Coronary artery (tissue), 2 donors: ENCODE measurements at regions not wholly inside any gene's neighbourhood (a gene's known extent, or its start where the extent isn't known, plus 50 kb on each side); places are given as distances from the start of the nearest gene placed in this dataset.
"Not testable (repeated sequence)": the region's sequence is repeated elsewhere in the genome, so short reads cannot be mapped to it uniquely, and the experiment has no call there.

ENCODE experiments used
- DNase-seq: peaks from one replicate; pipeline ENCODE4 v3.0.0-alpha.2; 2017; ENCODE audit warnings: low spot score
- H3K27ac ChIP-seq, 2 donors: fragments of 200-600 bp; sonication (generic); one replicate each; pipeline ENCODE4 v1.5.1; 2016 to 2019
- H3K4me3 ChIP-seq: fragments of 200-600 bp; sonication (generic); 2 replicates; pipeline ENCODE4 v1.5.1; 2016; ENCODE audit warnings: mild to moderate bottlenecking, moderate library complexity
- TF ChIP-seq, protein P1 (sequence below): fragments of 200-600 bp; sonication (generic); IDR thresholded peaks from one replicate; pipeline ENCODE4 v1.5.1; 2019; ENCODE audit warnings: antibody characterized with exemption

DNA sequence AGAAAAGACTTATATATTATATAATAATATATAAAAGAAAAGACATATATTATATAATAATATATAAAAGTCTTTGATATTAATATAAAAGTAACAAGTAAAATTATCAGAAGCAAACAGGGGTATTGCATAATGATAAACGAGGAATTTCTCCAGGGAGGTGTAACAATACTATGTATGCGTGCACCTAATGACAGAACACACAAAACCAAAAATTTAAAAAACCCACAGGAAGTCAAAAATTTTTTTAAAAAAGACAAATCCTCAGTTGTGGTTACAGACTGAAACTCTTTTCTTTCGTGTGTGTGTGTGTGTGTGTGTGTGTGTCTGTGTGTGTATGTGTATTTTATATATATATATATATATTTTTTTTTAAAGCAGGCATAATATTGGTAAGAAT, 279.2 kb upstream of the DPP6 start:
- Histone ChIP-seq H3K4me3 (no peak overlapping the region), H3K27ac (no peak overlapping the region)
- DNase-seq = no peak
- TF ChIP-seq, protein P1, sequence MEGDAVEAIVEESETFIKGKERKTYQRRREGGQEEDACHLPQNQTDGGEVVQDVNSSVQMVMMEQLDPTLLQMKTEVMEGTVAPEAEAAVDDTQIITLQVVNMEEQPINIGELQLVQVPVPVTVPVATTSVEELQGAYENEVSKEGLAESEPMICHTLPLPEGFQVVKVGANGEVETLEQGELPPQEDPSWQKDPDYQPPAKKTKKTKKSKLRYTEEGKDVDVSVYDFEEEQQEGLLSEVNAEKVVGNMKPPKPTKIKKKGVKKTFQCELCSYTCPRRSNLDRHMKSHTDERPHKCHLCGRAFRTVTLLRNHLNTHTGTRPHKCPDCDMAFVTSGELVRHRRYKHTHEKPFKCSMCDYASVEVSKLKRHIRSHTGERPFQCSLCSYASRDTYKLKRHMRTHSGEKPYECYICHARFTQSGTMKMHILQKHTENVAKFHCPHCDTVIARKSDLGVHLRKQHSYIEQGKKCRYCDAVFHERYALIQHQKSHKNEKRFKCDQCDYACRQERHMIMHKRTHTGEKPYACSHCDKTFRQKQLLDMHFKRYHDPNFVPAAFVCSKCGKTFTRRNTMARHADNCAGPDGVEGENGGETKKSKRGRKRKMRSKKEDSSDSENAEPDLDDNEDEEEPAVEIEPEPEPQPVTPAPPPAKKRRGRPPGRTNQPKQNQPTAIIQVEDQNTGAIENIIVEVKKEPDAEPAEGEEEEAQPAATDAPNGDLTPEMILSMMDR = no peak

DNA sequence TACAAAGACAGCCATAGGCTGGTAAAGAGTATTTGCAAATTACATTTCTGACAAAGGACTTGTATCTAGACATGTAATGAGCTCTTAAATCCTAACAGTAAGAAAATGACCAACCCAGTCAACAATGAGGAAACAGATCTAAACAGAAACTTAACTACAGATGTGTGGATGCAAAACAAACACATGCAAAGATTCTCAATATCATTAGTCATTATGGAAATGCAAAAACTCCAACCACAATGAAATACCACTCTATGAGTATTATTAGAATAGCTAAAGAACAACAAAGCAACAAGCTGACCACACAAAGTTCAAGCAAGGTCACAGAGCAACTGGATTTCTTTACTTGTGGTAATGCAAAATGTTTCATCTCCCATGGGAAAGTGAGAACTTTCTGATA, 275.3 kb upstream of the DPP6 start:
- not testable (repeated sequence) for H3K4me3 ChIP-seq, H3K27ac ChIP-seq, DNase-seq

DNA sequence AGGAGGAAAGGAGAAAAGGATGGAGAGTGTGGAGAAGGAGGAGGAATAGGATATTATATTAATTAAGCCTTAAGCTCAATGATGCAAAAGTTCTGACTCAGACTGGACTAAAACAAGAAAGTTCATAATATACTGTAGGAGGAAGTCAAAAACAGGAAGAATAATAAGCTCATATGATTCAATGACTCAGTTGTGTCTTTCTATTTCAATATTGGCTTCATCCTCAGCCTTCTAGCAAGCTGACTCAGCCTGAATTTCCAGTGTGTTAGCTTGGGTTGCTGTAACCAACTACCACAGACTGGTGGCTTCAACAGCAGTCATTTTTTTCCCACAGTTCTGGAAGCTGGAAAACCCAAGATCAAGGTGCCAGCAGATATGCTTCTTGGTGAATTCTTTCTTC, 254.8 kb upstream of the DPP6 start:
- DNase-seq, H3K4me3 ChIP-seq, H3K27ac ChIP-seq: not testable (repeated sequence)

DNA sequence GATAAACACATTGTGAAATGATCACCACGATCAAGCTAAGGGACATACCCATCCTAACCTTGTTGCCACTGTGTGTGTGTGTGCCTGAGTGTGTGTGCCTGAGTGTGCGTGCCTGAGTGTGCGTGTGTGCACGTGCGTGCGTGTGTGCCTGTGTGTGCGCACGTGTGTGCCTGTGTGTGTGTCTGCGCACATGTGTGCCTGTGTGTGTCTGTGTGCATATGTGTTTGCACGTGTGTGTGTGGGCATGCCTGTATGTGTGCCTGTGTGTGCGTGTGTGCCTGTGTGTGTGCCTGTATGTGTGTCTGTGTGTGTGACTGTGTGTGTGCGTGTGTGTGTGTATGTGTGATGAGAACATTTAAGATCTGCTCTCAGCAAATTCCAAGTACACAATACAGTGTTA, 244.1 kb upstream of the DPP6 start:
- Histone ChIP-seq H3K4me3 (no peak overlapping the region), H3K27ac (no peak overlapping the region)
- TF ChIP-seq, protein P1 = no peak
- DNase-seq = no peak

DNA sequence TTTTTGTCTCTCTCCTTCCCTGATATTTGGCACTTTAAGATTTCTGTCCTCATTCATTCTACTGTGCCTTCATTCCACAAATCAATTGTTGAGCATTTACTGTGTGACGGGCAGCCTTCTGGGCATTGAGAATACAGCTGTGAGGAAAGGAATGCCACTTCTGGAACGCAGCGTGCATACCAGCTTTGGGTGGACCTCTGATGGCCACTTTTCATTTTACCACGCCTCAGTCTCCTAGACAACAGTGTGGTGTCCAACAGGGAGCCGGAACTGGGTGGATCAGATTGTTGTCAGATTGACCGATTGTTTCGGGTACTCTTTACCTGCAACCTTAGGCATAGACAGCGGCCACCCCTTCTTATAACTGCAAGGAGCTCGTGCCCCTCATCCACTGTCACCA, 222.7 kb upstream of the DPP6 start:
- H3K27ac ChIP-seq = no peak overlapping the region
- H3K4me3 ChIP-seq = no peak overlapping the region
- TF ChIP-seq, protein P1 = no peak
- DNase-seq = no peak

DNA sequence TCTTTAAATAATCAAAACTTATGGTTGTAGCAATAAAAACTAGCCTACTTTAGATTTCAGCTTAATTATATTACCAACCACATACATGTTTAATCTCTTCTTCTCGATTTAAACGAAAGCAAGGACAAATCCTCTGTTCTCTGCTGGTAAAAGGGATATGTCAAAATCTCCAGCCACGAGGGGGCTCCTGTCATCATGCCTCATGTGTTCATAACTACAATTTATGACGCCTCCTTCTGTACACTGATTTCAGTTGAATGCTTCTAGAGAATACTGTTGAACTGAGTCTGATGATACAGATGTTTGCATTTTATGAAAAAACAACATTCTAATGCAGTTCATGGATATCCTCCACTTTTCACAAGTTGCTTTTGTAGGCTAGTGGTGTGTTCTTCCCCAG, 220.0 kb upstream of the DPP6 start:
- TF ChIP-seq, protein P1 = no peak
- DNase-seq = no peak

DNA sequence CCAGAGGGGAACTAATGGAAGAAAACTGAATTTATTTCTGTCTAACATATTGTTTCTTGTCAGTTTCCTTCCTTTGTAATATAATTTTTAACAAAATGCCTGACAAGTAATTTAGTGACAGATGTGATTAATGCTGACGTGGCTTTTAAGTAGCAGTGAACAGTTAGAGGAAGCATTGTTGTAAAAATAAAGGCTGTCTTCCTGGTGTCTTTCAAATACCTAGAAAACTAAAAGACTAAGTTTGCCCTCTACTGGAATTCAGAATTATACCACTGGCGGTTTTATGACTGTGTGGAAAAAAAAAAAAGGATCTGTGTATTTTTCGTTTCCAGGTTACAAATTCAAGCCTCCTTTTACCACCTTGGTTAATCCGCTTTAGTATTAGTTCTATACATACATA, 217.1 kb upstream of the DPP6 start:
- no peak for DNase-seq
- TF ChIP-seq, protein P1 = no peak
- Histone ChIP-seq H3K27ac (no peak overlapping the region), H3K4me3 (no peak overlapping the region)

More for the DNA sequence above, 220.0 kb upstream of the DPP6 start:
- Histone ChIP-seq H3K4me3 (no peak overlapping the region), H3K27ac (no peak overlapping the region)

DNA sequence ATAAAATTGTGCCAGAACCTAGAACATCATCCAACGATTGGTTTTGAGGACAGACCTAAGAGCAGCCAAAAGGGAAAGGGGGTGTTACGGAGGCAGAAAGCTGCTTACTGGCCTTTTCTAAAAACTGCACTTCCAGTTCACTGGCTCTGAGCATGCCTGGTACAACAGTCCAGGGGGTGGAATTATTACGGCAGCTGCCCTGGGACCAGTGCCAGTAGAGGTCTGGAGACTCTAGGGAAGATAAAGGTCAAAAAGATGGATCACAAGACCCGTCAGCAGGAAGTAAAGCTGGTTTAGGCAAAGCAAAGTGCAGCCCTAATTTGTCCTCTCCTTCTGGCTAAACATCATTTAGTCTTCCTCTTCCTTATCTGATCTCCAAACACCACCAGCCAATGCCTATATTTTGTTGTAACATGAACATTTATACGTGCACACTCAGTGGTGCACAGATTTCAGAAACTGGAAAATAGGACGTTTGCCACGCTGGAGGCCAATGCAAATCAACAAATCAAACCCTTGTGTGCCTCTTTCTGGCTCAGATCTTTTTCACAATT, 216.4 kb upstream of the DPP6 start:
- TF ChIP-seq, protein P1 = no peak
- no peak overlapping the region for H3K4me3 ChIP-seq
- no peak for DNase-seq

More for the DNA sequence above, 216.4 kb upstream of the DPP6 start:
- no peak overlapping the region for H3K27ac ChIP-seq
